ENCODE measurements at regions not wholly inside any gene's neighbourhood (a gene's known extent, or its start where the extent isn't known, plus 50 kb on each side); places are given as distances from the start of the nearest gene placed in this dataset.

GRCh38 chr22:42203609-42204008 lies 66.8 kb downstream of the TCF20 start:
- Histone ChIP-seq H3K27ac (ENCODE audit: low read depth) (no peak overlapping the region), H4K20me1 (replicated peaks; ENCODE audit: insufficient read depth) (peaks cover 79% of the 10 kb centered on the region), H3K4me1 (ENCODE audit: insufficient read depth) (peaks cover 16% of the 10 kb centered on the region), H3K36me3 (ENCODE audit: insufficient read depth) (no peaks in the 10 kb centered on the region), H2AFZ (no peak overlapping the region), H3K4me3 (no peak overlapping the region), H3K9me2 (ENCODE audit: insufficient read depth) (no peaks in the 10 kb centered on the region), H3F3A (replicated peaks; ENCODE audit: low read depth) (no peaks in the 10 kb centered on the region), H3K79me2 (replicated peaks; ENCODE audit: insufficient read depth) (peaks cover 98% of the 10 kb centered on the region), H3K4me2 (no peak overlapping the region), H3K27me3 (ENCODE audit: insufficient read depth) (no peaks in the 10 kb centered on the region)
- TF ChIP-seq ETS1 (IDR thresholded peaks at IDR 0.05) (no peak), REST (IDR thresholded peaks at IDR 0.05; ENCODE audit: unreplicated experiment) (no peak), CTCF (conservative IDR thresholded peaks at IDR 0.05; ENCODE audit: low read depth in 2 of 2) (no peak), NANOG (IDR thresholded peaks at IDR 0.05; ENCODE audit: borderline replicate concordance) (no peak), EZH2phosphoT487 (IDR thresholded peaks at IDR 0.05; ENCODE audit: unreplicated experiment) (no peak), CREB1 (CRISPR knock-in tag; IDR thresholded peaks at IDR 0.05; ENCODE audit: low read depth) (no peak), POLR2AphosphoS5 (IDR thresholded peaks at IDR 0.05; ENCODE audit: low read depth) (no peak), ZNF331 (CRISPR knock-in tag; IDR thresholded peaks at IDR 0.05; ENCODE audit: low read depth) (no peak), EZH2 (IDR thresholded peaks at IDR 0.05; ENCODE audit: low read depth, unreplicated experiment) (no peak), ZNF114 (CRISPR knock-in tag; IDR thresholded peaks at IDR 0.05) (no peak), JUNB (IDR thresholded peaks at IDR 0.05; ENCODE audit: unreplicated experiment) (no peak), STAT1 (IDR thresholded peaks at IDR 0.05; ENCODE audit: unreplicated experiment) (no peak), ZNF462 (CRISPR knock-in tag; IDR thresholded peaks at IDR 0.05) (no peak)
- no peak overlapping the region for H3K27ac Mint-ChIP-seq
- peaks cover 17% of the 10 kb centered on the region for H3K36me3 Mint-ChIP-seq (ENCODE audit: low read depth)
- H3K4me3 Mint-ChIP-seq: no peak overlapping the region
- DNase-seq (ENCODE audit: low spot score): peak; percentile 51
- H3K9me3 Mint-ChIP-seq: no peaks in the 10 kb centered on the region; the same call in 2 of the 3 replicates
- peaks cover 5% of the 10 kb centered on the region for H3K27me3 Mint-ChIP-seq (ENCODE audit: insufficient read depth, low read depth, poor library complexity)
- peak; percentile 90 for ATAC-seq
- H3K4me1 Mint-ChIP-seq: peaks cover 24% of the 10 kb centered on the region
